Stomach (tissue), 8 donors: ENCODE measurements at regions not wholly inside any gene's neighbourhood (a gene's known extent, or its start where the extent isn't known, plus 50 kb on each side); places are given as distances from the start of the nearest gene placed in this dataset.

Experiments used
- DNase-seq, 2 donors: peaks; one replicate each; pipeline versions ENCODE4 v3.0.0 to v3.0.0-alpha.2; 2013 to 2019
- H3K27ac ChIP-seq, 5 donors: fragments of 200-600 bp in 4 of 5; sonication (generic) in 4 of 5; one replicate each; pipeline ENCODE4 v1.5.1; 2013 to 2019; ENCODE audit warnings: mild to moderate bottlenecking in 1 of 5, moderate library complexity in 1 of 5
- H3K27me3 ChIP-seq, 3 donors: fragments of 200-600 bp; sonication (generic); one replicate each; pipeline ENCODE4 v1.5.1; 2017 to 2019; ENCODE audit warnings: mixed run types in 1 of 3
- H3K36me3 ChIP-seq, 4 donors: fragments of 200-600 bp; sonication (generic); 1 replicate in 3 of 4; 2 replicates in 1 of 4; pipeline ENCODE4 v1.5.1; 2016 to 2019
- H3K4me1 ChIP-seq, 4 donors: fragments of 200-600 bp; sonication (generic); one replicate each; pipeline ENCODE4 v1.5.1; 2016 to 2019
- H3K4me3 ChIP-seq, 4 donors: fragments of 200-600 bp; sonication (generic) in 3 of 4; one replicate each; pipeline ENCODE4 v1.5.1; 2016 to 2019; ENCODE audit warnings: mild to moderate bottlenecking in 1 of 4
- H3K9me3 ChIP-seq, 4 donors: fragments of 200-600 bp; sonication (generic); one replicate each; pipeline ENCODE4 v1.5.1; 2016 to 2019
- CTCF ChIP-seq, 7 experiments: fragments of 450-650 bp in 4 of 7; fragments of 200-600 bp in 3 of 7; sonication (generic) in 3 of 7; IDR thresholded peaks; one replicate each; pipeline ENCODE4 v1.5.1; 2016 to 2019; ENCODE audit warnings: antibody characterized with exemption in 7 of 7, control low read depth in 2 of 7, mild to moderate bottlenecking in 1 of 7
- EP300 ChIP-seq: sonication (generic); formaldehyde crosslinking; IDR thresholded peaks from one replicate; pipeline ENCODE4 v1.6.1; 2017; ENCODE audit warnings: antibody characterized with exemption
- POLR2A ChIP-seq, 4 donors: fragments of 450-650 bp; IDR thresholded peaks; one replicate each; pipeline ENCODE4 v1.6.1; 2016; ENCODE audit warnings: antibody characterized with exemption in 4 of 4, control low read depth in 2 of 4, mild to moderate bottlenecking in 1 of 4, moderate library complexity in 1 of 4
- POLR2AphosphoS5 ChIP-seq, 3 donors: sonication (generic); formaldehyde crosslinking; IDR thresholded peaks; one replicate each; pipeline ENCODE4 v1.6.1; 2016; ENCODE audit warnings: antibody characterized with exemption in 3 of 3
- WGBS, 5 donors: extraction: QIAGEN DNeasy Blood & Tissue Kit in 3 of 5; methylation state at CpG; one replicate each; pipeline versions ENCODE4 v1.1.5 to v1.1.7; 2013 to 2018; 5-methylcytosine and 5-hydroxymethylcytosine counted together
- intact Hi-C: fragments of 100-400 bp; cut with DNase I; formaldehyde crosslinking; loops from one replicate; pipeline ENCODE4 v1.15.1; 2023; ENCODE audit warnings: low total_unique reads
- donor health status: healthy with polysubstance abuse.
- donor health status: Bipolar disorder and iron deficiency.
- donor health status: healthy.

- H3K36me3 ChIP-seq, result no peaks in the 10 kb centered on the region
- intact Hi-C loops, result no loop called here
- TF ChIP-seq EP300 (no peak), POLR2A (IDR thresholded peaks at IDR 0.05) (no peak), CTCF (IDR thresholded peaks at IDR 0.05) (no peak), POLR2AphosphoS5 (IDR thresholded peaks at IDR 0.05) (no peak)
- H3K27me3 ChIP-seq, result no peaks in the 10 kb centered on the region
- DNase-seq, result peak in 1 of 2 donors; percentile 49
- H3K4me3 ChIP-seq, result no peak overlapping the region
- 13 to 25% (median 14%) methylated on average over 2 of the region's 2 CpGs for WGBS, 5 donors
- no peaks in the 10 kb centered on the region for H3K9me3 ChIP-seq
- no peak overlapping the region for H3K27ac ChIP-seq
- peaks cover 0 to 6% (median 0%) of the 10 kb centered on the region in 4 donors for H3K4me1 ChIP-seq
Observed at GRCh38 chr20:9981829-9982228, 53.0 kb upstream of the ANKEF1 start.

GRCh38 chr20:9978397-9979004, 56.3 kb upstream of the ANKEF1 start:
- no peak overlapping the region for H3K27ac ChIP-seq
- TF ChIP-seq POLR2A (IDR thresholded peaks at IDR 0.05) (no peak), CTCF (IDR thresholded peaks at IDR 0.05) (peak in 5 of 7 experiments; percentile 45 to 85 (median 71)), POLR2AphosphoS5 (IDR thresholded peaks at IDR 0.05) (peak; percentile 19 to 38 (median 29))
- no peaks in the 10 kb centered on the region for H3K9me3 ChIP-seq
- no peaks in the 10 kb centered on the region for H3K27me3 ChIP-seq
- peaks cover 0 to 6% (median 0%) of the 10 kb centered on the region in 4 donors for H3K4me1 ChIP-seq
- no peaks in the 10 kb centered on the region for H3K36me3 ChIP-seq
- intact Hi-C loops, result loop anchor here (5.0 to 10.0 kb wide), 2 partner anchors 114 to 456 kb away; partner anchors contain the start of genes MKKS and SLX4IP
- WGBS, 5 donors, result 18 to 30% (median 23%) methylated on average over 6 of the region's 6 CpGs
- DNase-seq, result peak in 1 of 2 donors; percentile 91
- H3K4me3 ChIP-seq, result no peak overlapping the region

- 24 to 64% (median 39%) methylated on average over 1 of the region's 1 CpG for WGBS, 5 donors
- no peak for TF ChIP-seq CTCF (IDR thresholded peaks at IDR 0.05)
- TF ChIP-seq POLR2AphosphoS5 (IDR thresholded peaks at IDR 0.05), result no peak
- no peak for TF ChIP-seq POLR2A (IDR thresholded peaks at IDR 0.05)
- no peak for TF ChIP-seq EP300
- intact Hi-C loops, result loop anchor here (5.0 to 10.0 kb wide), 2 partner anchors 115 to 457 kb away; partner anchors contain the start of genes MKKS and SLX4IP
Observed at GRCh38 chr20:9977629-9978028, 57.2 kb upstream of the ANKEF1 start.

GRCh38 chr20:9974324-9974723, 60.5 kb upstream of the ANKEF1 start:
- Histone ChIP-seq H3K9me3 (no peaks in the 10 kb centered on the region), H3K36me3 (no peaks in the 10 kb centered on the region), H3K4me3 (no peak overlapping the region), H3K27ac (no peak overlapping the region), H3K4me1 (peaks cover 0 to 6% (median 0%) of the 10 kb centered on the region in 4 donors), H3K27me3 (no peaks in the 10 kb centered on the region)
- TF ChIP-seq EP300, result no peak
- TF ChIP-seq POLR2A (IDR thresholded peaks at IDR 0.05), result no peak
- 47 to 70% (median 68%) methylated on average over 2 of the region's 2 CpGs for WGBS, 5 donors
- intact Hi-C loops, result loop anchor here (10.0 kb wide), 1 partner anchor 460 kb away; the partner anchor contains the start of genes MKKS and SLX4IP
- DNase-seq, result no peak

More at GRCh38 chr20:9977629-9978028, 57.2 kb upstream of the ANKEF1 start:
- H3K4me3 ChIP-seq, result no peak overlapping the region
- no peak for DNase-seq
- peaks cover 0 to 6% (median 0%) of the 10 kb centered on the region in 4 donors for H3K4me1 ChIP-seq
- no peak overlapping the region for H3K27ac ChIP-seq
- H3K36me3 ChIP-seq, result no peaks in the 10 kb centered on the region
- H3K9me3 ChIP-seq, result no peaks in the 10 kb centered on the region
- H3K27me3 ChIP-seq, result no peaks in the 10 kb centered on the region

- Histone ChIP-seq H3K36me3 (no peaks in the 10 kb centered on the region), H3K27me3 (no peaks in the 10 kb centered on the region), H3K4me1 (no peaks in the 10 kb centered on the region), H3K27ac (no peak overlapping the region), H3K9me3 (no peaks in the 10 kb centered on the region), H3K4me3 (no peak overlapping the region)
- no peak for DNase-seq
- WGBS, 5 donors, result 77 to 93% (median 81%) methylated on average over 1 of the region's 1 CpG
- intact Hi-C loops, result loop anchor here (10.0 kb wide), 1 partner anchor 463 kb away; the partner anchor contains the start of genes MKKS and SLX4IP
- TF ChIP-seq POLR2A (IDR thresholded peaks at IDR 0.05) (no peak), POLR2AphosphoS5 (IDR thresholded peaks at IDR 0.05) (no peak), CTCF (IDR thresholded peaks at IDR 0.05) (no peak), EP300 (no peak)
Observed at GRCh38 chr20:9971746-9972145, 63.0 kb upstream of the ANKEF1 start.
